Stimulated activated CD4-positive, alpha-beta T cell treated with anti-CD3 and anti-CD28 coated beads, Interleukin-2, amount 100 ng/mL, for 48 hours (primary cell): ENCODE measurements at regions not wholly inside any gene's neighbourhood (a gene's known extent, or its start where the extent isn't known, plus 50 kb on each side); places are given as distances from the start of the nearest gene placed in this dataset.

ENCODE experiments used
- DNase-seq, 2 donors: peaks; one replicate each; pipeline ENCODE4 v3.0.0-alpha.2; 2020

DNA sequence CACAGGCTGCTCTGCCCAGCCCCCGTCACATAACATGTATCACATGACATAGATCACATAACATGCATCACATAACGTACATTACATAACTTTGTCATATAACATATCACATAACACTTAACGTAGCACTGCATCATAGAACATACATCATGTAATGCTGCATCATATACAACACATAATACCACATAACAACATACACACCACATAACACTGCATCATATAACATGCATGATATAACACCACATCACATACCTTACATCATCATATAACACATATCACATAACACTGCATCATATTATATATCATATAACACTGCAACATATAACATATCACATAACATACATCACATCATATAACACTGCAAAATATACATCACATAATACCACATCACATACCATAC, 83.8 kb downstream of the AXIN2 start:
- DNase-seq = no peak

GRCh38 chr17:65474660-65475059, 86.8 kb downstream of the AXIN2 start:
- DNase-seq = no peak

GRCh38 chr17:65473985-65474384, 87.5 kb downstream of the AXIN2 start:
- DNase-seq = no peak

DNA sequence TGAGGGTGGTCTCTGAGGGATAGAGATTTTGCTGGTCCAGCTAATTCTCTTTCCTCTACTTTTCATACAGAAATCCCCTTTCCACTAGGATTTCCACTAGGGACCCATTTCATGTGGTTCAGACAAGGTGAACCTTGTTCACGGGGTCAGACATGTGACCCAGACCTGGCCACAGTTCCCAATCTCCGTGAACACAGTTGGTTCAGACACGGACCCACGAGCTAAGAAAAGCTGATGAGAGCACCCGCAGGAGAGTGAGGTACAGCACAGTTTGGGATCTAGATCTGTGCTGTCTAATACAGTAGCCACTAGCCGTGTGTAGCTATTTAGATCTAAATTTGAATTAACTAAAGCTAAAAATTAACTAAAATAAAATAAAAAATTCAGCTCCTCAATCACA, 88.1 kb downstream of the AXIN2 start:
- DNase-seq = no peak

- no peak for DNase-seq
These were observed 88.7 kb downstream of the AXIN2 start for GRCh38 chr17:65472666-65473309.

- DNase-seq = no peak
These were observed 90.7 kb downstream of the AXIN2 start for GRCh38 chr17:65470783-65471182.

DNA sequence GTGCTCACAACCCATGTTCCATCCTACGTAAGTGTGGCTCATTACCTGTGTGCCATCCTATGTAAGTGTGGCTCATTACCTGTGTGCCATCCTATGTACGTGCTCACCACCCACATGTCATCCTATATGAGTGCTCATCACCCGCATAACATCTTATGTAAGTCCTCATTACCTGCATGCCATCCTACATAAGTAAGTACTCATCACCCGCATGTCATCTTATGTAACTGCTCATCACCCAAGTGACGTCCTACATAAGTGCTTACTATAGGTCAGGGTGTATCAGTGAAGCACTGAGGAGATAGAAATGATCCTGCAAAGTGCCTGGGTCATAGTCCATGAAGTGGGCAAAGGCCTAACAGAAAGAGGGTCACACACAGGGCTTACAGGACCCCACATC, 93.1 kb downstream of the AXIN2 start:
- DNase-seq = no peak

- no peak for DNase-seq
These were observed 94.3 kb downstream of the AXIN2 start for GRCh38 chr17:65467156-65467555.

DNA sequence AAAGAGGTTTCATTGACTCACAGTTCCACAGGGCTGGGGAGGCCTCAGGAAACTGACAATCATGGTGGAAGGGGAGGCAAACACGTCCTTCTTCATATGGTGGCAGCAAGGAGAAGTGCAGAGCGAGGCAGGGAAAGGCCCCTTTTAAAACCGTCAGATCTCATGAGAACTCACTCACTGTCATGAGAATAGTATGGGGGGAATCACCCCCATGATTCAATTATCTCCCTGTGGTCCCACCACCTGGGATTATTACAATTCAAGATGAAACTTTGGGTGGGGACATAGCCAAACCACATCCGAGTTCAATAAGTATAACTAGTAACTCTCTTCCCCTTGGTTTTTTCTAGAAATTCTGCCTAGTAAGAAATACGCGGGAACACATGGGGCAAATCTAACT, 94.9 kb downstream of the AXIN2 start:
- no peak for DNase-seq

DNA sequence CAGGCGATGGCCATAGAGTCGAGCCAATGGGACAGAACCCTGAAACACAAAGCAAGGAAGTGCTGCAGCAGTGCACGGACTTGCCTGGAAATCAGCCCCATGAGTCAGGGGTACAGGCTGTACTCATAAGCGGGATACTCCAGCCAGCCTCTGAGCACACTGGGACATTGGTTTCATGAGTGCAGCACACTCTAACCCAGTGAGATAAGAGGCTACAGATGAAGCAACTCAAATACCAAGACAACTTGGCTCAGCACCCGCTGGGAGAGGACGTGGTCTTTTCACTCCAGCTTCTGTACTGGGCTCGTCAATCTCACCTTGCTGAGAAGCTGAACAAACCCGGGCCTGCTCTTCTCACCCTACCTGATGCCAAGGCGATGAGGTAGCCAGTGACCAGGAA, 98.2 kb downstream of the AXIN2 start:
- no peak for DNase-seq

DNA sequence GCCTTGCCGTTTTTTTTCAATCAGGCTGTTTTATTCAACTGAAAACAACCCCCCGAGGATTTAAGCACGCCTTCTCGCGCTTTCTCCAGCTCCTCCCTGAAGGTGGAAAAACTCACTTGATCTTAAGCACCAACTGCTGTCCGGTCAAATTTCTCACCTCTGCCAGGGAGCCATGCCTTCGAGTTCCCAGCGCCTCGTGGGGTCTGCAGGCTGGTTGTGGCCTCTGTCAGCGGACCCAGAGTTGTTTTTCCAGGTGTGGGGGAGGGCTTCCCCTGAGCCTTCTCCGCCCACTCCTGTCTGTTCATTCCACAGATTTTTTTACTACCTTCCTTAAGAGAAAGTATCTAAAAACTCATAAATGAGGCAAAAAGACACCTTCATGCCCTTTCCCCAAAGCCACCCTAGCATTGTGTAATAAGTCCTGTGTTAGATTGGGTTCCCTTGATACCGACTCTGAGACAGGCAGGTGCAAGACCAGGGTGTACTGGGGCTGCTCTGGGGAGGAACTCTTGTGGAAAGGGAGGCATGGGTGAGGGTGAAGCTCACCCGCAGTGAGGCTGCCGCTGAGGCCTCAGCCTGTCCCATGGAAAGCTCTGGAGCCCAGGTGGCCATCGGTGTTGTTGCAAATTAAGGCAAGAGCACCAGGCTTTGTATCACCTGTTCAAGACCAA, 101.6 kb downstream of the AXIN2 start:
- no peak for DNase-seq

- no peak for DNase-seq
These were observed 103.7 kb downstream of the AXIN2 start for GRCh38 chr17:65457635-65458257.

DNA sequence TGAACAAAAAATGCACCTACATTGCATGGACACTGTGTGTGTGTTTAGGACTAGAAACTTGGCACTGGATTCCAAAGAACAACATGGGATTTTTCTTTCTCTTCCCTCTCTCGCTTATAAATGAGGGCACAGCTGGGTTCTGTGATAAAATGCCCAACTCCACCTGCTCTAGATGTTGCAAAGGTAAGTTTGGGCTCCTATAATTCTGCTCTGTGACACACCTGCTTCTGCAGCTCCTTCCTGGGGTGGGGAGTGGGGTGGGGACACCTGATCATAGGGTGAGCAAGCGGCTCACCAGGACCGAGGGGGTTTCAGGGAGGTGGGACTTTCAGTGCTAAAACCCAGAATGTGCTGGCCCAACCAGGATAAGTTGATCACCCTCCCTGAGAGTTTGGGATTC, 104.3 kb downstream of the AXIN2 start:
- no peak for DNase-seq

DNA sequence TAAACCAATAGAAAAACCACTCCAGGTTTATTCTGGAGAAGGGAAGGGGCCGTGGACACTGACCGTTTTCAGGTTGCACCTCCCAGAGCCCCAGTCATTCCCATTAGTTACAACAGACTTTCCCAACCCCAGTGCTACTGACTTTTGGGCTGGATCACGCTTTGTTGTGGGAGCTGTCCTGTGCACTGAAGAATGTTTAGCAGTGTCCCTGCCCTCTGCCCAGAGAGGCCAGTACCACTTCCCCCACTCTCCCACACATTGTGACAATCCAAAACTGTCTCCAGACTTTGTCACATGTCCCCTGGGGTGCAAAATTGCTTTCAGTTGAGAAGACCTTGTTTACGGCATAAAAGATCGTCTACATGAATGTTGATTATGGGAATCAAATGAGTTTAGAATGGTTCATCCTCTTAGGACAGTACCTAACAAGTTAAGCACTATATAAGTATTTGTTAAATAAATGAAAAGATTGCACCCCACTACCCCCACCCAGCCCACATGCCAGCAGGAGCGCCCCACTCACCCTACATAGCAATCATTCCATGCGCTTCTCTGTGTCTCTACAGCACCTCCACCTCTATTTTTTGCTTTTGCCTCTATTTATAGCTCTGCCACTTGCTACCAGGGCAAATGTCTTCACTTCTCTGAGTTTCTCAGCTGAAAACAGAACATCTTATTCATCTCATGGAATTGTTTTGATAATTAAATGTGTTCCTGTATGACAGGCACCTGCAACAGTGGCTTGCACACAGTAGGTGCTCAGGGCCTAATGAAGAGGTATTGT, 104.9 kb downstream of the AXIN2 start:
- no peak for DNase-seq

DNA sequence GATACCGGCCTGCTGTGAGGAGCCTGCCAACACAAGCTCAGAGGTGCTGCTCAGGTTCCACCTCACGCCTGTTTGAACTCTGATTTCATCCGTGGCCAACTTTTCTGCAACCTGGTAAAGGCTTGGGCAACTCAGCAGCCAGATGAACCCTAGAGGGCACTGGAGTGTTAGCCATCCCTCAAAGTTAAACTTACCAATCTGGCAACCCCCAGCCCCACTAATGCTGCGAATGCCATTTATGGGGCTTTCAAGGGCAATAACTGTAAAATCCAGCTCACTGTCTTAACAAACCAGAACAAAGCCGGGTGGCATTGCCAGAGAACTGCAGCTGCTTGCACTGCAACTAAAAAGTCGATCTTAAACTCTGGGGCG, 105.5 kb downstream of the AXIN2 start:
- DNase-seq = no peak

DNA sequence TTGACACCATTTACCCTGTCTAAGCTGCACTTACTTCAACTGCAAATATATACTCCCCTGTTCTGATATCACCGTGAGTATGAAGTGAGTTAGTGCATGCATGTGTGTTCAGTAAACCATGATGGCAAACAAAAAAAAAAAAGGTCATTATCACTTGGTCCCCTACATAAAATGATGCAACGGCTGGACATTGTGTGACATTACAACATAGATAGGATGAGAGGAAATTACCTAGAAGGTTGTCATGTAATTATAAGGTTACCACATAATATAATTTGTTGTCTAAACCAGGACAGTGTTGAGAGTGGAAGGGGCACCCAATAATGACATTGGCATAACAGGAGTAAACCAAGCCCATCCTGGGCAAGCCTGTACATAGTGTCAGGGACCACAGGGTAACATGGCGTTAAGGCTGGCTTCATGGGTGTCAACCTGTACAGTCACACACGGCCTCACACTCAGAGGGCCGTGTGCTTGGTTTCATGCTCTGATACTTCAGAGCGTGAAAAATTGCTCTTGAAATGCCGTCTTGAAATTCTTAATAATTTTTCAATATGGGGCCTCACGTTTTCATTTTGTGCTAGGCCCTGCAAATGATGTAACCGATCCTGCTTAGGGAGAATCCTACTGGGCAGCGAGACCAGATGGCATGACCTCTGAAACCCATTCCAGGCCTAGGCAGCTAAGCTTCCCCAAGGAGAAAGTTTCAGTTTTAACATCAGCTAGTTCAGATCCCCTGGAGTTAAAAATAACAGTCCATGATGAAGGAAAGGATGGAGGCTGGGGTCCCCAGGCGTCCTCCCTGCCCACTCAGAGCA, 106.1 kb downstream of the AXIN2 start:
- no peak for DNase-seq

GRCh38 chr17:65453204-65453931, 108.1 kb downstream of the AXIN2 start:
- DNase-seq = no peak

DNA sequence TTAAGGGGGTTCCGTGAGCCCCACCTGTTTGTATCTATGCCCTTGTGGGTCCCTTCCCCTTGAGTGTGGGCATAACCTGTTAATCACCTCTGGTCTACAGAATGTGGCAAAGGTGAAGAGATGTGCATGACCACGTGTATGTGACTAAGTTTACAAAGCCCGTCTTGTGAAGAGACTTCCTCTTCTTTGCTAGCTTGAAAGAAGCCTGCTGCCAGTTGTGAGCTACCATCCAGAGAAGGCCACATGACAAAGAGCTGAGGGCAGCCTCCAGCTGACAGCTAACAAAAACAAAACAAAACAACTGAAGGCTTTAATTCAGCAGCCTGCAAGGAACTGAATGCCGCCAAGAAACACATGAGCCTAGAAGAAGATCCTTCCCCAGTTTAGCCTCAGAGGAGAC, 112.0 kb downstream of the AXIN2 start:
- no peak for DNase-seq

- DNase-seq = no peak
These were observed 113.6 kb downstream of the AXIN2 start for GRCh38 chr17:65447823-65448222.

GRCh38 chr17:65446838-65447526, 114.5 kb downstream of the AXIN2 start:
- no peak for DNase-seq

- DNase-seq = no peak
These were observed 115.4 kb downstream of the AXIN2 start for GRCh38 chr17:65446043-65446442.

DNA sequence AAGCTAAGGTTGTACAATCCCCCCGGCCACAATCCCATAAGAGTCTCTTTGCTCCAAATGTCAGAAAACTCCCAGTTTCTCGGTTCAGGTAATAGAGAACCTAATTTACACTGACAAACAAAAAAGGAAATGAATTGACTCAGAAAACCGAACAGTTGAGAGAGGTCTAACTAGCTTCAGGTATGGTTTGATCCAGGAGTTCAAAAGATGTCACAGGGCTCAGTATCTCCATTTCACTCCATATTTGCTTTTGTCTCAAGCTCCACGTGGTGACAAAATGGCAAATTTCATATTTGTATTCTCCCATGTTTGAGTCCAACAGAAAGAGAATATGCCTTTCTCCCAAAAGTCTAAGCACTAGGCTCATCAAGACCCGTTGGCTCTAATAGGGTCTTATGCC, 117.4 kb downstream of the AXIN2 start:
- no peak for DNase-seq
